B cell (primary cell): ENCODE measurements at regions not wholly inside any gene's neighbourhood (a gene's known extent, or its start where the extent isn't known, plus 50 kb on each side); places are given as distances from the start of the nearest gene placed in this dataset.

Experiments
- EZH2 ChIP-seq: IDR thresholded peaks from 2 replicates; pipeline ENCODE4 v1.6.1; 2012; ENCODE audit warnings: borderline replicate concordance, low read depth, mild to moderate bottlenecking, moderate library complexity, low read length; ENCODE audit not compliant: insufficient read depth, poor library complexity, severe bottlenecking
- TF ChIP-seq, protein P1 (sequence below): fragments of 200-600 bp; IDR thresholded peaks from one replicate; pipeline ENCODE4 v1.8.0; 2022; ENCODE audit warnings: antibody characterized with exemption, mild to moderate bottlenecking

DNA sequence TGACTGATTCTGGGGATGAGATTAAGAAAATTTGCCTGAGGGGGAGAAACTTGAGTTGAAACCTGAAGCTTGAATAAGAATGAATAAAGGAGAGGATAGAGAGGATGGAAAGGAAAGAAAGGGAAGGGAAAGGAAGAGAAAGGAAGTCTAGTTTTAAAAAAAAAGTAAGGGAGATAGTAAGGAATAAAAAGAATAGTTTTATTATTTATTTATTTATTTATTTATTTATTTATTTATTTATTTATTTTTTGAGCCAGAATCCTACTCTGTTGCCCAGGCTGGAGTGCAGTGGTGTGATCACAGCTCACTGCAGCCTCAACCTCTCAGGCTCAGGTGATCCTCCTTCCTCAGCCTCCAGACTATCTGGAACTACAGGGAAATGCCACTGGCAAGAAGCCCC is 62.0 kb upstream of the NAF1 start:
- TF ChIP-seq, protein P1, sequence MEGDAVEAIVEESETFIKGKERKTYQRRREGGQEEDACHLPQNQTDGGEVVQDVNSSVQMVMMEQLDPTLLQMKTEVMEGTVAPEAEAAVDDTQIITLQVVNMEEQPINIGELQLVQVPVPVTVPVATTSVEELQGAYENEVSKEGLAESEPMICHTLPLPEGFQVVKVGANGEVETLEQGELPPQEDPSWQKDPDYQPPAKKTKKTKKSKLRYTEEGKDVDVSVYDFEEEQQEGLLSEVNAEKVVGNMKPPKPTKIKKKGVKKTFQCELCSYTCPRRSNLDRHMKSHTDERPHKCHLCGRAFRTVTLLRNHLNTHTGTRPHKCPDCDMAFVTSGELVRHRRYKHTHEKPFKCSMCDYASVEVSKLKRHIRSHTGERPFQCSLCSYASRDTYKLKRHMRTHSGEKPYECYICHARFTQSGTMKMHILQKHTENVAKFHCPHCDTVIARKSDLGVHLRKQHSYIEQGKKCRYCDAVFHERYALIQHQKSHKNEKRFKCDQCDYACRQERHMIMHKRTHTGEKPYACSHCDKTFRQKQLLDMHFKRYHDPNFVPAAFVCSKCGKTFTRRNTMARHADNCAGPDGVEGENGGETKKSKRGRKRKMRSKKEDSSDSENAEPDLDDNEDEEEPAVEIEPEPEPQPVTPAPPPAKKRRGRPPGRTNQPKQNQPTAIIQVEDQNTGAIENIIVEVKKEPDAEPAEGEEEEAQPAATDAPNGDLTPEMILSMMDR: no peak
- TF ChIP-seq EZH2: no peak
